NCI-H1417 (cell line): ENCODE measurements at regions not wholly inside any gene's neighbourhood (a gene's known extent, or its start where the extent isn't known, plus 50 kb on each side); places are given as distances from the start of the nearest gene placed in this dataset.
"Not testable (repeated sequence)": the region's sequence is repeated elsewhere in the genome, so short reads cannot be mapped to it uniquely, and the experiment has no call there.

ENCODE experiments used
- DNase-seq, 3 experiments: peaks; one replicate each; lab custom pipeline; 2025; lab: John Stamatoyannopoulos, UW

DNA sequence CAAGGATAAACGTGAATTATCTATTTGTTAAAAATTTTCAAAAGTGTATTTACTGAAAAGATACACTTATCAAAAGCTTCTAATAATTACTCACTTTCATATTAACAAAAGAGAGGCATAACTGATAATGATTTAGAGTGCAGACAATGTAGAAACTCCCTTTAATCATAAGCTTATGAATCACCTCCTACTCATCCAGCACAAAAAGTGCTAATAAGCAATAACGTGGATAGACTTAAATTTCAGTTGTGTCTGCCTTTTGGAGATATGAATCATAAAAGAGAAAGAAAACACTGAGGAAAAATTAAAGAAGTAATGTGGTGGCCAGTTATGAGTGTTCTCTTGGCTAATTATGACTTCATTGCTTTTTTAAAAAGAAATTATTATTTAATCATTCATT lies 827.6 kb upstream of the B3GALT2 start:
- DNase-seq, result no peak

DNA sequence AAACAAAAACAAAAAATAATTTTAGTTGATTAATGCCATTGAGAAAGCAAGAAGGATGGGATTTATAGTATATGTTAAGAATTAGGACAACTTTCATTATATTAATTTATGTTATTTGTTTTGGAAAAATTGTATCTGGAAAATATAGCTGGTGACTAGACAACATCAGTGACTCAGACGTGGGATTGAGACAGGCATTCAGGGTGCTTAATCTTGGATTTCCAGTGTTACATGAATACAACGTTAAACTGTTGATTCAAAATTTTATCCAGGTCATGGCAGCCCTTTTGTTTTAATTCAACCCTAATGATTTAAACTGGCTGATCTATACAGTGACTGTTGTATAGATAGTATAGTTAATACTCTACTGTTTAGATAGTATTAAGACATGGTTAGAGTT lies 827.1 kb upstream of the B3GALT2 start:
- DNase-seq, result no peak

DNA sequence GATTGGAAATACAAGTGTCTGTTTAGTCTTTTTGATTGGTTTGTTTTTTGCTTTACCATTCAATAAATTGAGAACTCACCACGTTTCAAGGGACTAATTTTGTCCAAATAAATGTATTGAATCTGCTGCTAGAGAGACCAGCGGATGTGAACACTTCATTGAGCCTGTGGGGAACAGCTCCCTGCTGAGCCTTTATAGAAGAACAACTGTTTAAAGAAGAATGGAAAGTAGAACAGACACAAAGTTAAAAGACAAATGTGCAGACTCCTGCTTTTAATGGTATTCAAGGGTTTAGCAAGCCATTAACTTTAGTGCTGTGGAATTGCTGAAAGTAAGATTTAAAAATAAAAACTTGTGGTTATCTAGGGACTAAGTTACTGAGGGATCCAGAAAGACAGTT lies 817.7 kb upstream of the B3GALT2 start:
- DNase-seq, result peak in 1 of 3 experiments; percentile 49

DNA sequence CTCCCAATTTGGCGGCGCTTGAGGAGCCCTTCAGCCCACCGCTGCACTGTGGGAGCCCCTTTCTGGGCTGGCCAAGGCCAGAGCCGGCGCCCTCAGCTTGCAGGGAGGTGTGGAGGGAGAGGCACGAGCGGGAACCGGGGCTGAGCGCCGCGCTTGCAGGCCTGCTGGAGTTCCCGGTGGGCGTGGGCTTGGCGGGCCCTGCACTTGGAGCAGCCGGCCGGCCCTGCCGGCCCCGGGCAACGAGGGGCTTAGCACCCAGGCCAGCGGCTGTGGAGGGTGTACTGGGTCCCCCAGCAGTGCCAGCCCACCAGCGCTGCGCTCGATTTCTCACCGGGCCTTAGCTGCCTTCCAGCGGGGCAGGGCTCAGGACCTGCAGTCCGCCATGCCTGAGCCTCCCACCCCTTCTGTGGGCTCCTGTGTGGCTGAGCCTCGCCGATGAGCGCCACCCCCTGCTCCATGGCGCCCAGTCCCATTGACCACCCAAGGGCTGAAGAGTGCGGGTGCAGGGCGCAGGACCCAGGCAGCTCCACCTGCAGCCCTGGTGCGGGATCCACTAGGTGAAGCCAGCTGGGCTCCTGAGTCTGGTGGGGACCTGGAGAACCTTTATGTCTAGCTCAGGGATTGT lies 815.4 kb upstream of the B3GALT2 start:
- DNase-seq, result not testable (repeated sequence)

DNA sequence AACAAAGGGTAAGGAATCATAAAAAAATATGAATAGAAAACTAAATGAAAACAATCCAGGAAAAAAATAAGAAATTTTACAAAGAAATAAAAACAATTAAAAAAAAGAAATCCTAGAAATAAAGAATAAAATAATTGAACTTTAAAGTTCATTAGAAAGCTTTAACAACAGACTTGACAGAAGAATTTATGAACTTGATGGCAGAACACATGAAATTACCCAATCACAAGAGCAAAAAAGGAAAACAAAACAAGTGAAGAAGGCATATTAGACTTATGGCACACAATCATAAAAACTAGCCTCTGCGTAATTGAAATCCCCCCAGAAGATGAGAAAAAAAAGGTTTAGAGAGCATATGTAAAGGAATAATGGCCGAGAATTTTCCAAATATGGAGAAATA lies 802.5 kb upstream of the B3GALT2 start:
- no peak for DNase-seq

DNA sequence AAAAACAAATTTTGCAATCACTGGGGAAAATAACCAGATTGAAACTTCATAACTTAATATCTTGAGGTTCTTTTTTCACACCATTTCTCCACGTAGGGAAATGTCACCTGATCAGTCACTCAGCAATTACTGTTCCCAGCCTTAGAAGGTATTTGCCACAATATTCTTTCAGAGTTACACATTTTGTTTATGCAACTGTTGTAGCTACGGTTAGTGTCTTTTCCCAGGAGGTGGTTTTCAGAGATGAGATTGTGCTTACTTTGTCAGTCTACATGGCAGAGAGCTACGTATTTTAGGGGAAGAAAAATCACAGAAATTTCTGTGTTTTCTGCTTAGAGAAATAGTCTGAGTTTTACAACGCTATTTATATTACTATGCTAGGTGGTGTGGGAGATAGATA lies 792.8 kb upstream of the B3GALT2 start:
- DNase-seq, result no peak

DNA sequence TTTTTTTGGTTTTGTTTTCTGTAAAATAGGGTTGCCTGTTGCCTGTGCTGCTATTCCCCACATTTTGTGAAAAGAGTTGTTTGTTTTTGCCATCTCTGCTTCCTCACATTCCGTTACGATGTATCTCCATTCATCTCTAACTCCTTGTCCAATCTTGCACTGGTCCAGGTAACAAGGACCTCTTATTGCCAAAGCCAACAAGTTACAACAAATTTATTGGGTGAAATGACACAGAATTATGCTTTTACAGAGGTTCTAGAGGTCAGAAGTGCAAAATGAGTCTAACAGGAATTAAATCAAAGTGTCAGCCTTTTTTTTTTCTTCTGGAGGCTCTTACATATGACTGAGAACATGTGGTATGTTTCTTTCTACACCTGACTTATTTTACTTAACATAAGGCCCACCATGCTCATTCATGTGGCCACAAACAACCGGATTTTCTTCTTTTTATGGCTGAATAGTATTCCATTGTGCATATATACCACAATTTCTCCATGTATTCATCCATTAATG lies 787.9 kb upstream of the B3GALT2 start:
- no peak for DNase-seq

DNA sequence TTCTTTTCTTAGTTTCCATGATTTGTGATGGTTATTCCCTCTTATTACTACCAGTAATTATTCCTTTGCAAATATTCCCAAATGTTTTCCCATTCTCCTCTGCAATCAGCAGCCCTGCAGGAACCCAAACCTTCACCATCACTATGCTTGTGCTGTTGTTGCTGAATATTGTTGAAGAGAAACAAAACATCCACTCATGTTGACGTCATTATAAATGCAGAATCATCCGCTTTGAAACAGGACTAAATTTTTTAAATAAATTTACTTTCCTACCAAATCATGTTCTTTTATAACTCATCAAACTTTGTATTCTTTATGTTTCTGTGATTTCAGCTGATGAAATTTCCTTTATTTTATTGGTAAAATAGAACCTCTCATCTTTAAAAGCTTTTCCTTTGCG lies 787.0 kb upstream of the B3GALT2 start:
- DNase-seq, result no peak

DNA sequence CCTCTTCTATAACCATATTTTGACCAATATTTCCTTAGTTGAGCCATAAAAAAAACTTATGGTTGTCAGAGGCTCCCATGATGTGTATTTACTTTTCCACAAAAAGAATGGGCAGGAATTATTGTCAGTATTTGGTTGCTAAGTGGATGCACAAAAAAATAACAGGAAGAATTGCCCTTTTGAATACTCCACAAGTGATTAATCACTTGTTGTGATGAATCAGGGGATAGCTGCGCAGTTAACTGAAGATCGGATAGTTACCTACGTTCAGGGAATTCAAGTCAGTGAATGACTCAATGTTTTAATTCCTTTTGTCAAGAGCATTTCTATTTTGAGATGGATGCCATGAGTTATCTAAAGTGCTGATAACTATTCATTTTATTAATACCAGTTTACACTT lies 785.2 kb upstream of the B3GALT2 start:
- DNase-seq, result peak in 1 of 3 experiments; percentile 15

DNA sequence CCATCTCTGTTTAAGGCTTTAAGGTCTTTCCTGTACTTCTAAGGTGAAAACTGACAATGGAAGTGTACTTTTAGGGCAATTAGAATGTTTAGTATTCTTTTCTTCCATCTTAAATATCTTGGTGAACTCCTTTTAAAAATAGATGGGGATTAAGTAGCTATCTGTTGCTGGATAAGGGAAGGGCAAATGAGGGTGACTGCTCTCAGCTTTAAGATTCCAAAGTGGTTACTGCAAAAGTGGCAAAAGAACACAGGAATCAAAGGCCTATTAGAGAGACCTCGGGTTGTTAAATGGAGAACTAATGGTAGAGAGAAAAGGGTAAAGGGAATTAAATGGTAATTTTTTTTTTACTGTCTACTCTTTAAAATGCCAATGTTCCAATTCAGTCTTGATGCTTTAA lies 774.1 kb upstream of the B3GALT2 start:
- DNase-seq, result peak in 1 of 3 experiments; percentile 17

DNA sequence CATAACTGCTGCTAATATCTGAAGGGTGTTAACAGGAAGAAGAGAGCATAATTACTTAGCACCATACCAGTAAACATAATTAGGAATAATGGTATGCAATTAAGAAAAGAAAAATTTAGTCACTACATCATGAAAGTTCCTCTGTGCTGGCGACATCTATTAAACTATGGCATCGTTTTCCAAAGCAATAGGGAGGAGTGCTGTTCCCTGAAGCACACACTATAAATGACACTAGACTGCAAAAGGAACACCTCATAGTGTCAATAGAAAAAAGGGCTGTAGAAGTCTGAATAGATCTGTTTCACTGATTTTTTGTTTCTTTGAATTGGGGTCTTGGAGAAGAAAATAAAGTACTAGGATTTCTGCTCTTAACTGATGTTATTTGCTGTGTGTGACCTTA lies 773.6 kb upstream of the B3GALT2 start:
- peak in 1 of 3 experiments; percentile 17 for DNase-seq

DNA sequence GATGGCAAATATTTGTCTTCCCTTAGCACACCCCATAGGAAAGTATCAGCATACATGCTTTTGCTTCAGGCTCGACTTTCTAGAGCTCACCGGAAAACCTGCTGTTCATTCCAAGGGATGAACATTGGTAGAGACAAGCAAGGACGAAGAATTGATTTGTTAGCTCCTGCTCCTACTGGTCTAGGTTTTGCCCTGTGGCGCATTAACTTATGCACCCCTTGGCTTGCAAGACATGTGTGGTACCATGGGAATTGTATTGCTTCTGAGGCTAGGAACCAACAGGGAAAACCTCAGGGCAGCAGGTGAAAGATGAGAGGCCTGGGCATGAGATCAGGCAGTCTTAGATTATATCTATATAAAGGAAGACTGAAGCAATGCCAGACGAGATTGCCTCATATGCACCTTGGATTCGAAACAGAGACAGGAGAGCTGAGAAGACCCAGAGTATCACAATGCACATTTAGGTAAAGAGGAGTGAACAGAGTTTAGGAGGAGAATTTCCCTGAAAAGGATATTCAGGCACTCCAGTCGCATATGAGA lies 771.2 kb upstream of the B3GALT2 start:
- no peak for DNase-seq

DNA sequence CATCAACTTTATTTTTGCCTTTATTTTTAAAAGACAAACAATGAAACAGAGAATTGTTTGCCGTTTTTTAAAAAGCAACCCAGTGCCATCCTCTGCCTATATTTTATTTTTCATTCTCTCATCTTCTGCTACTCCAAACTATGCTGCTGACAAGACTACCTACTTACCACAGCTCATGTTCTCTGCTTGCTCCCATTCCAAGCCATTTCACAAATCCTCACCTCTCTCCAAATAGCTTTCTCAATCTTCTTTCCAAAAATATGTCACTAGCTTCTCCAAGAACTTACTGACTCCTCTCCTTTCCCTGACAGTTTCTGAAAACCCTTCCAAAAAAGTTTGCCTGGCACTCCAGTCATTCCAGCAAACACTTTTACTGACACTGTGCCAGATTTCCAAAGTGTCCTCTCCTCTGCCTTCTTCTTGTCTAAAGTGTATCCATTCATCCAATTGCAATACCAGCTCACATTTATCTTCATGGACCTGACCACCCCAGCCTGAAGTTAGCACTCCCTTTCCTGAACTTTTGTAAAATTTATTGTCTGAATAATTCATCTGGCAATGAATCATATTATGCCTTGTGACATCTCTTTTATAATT lies 766.5 kb upstream of the B3GALT2 start:
- DNase-seq, result no peak

DNA sequence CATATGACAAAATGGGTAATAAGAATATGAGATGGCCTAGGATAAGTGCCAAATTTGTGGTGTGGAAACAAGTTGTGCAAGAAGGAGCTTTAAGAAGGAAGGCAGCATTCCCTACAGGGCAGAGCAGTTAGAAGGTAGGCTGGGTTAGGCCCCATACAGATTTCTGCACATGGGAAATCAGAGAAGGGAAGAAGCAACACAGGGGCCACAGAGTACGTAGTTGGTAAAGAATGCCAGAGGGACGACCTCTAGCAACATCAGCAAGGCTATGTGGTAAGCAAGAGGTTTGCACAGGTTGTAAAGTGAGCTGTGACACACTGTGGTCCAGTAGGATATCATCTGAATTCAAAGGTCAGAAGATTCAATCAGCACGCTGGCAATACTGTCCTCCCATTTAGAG lies 765.6 kb upstream of the B3GALT2 start:
- DNase-seq, result no peak

DNA sequence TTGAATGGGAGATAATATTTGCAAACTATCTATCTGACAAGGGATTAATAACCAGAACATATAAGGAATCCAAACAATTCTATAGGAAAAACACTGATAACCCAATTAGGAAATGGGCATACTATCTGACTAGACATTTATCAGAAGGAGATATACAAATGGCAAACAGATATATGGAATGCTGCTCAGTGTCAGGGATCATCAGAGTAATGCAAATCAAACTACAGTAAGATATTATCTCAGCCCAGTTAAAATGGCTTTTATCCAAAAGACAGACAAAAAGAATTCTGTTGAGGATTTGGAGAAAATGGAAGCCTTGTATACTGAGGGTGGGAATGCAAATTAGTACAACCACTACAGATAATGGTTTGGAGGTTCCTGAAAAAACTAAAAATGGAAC lies 758.0 kb upstream of the B3GALT2 start:
- DNase-seq, result no peak

DNA sequence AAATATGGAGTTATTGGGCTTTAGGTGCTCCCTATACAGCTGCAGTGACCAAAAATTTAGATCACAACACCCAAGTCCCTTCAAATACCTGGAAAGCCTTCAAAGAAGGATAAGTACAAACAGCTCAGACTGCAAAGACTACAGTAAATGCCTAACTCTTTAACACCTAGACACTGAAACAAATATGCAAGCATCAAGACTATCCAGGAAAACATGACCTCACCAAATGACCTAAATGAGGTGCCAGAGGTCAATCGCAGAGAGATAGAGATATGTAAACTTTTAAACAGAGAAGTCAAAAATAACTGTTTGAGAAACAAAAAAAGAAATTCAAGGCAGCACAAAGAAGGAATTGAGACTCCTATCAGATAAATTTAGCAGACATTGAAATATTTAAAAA lies 753.8 kb upstream of the B3GALT2 start:
- DNase-seq, result no peak

DNA sequence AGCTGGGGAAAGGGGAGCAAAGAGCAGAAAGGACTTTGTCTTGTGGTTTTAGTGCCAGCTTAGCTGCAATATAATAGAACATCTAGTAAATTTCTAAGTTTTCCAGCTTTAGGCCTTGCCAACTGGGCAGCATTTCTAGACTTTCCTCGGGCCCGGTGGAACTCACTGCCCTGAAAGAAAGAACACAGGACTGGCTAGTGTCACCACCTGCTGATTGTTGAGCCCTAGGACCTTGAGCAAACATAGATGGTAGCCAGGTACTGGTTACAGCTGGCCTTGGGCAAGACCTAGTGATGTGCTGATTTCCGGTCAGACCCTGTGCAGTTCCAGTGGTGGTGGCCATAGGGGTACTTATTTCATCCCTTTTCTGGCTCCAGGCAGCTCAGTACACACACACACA lies 753.2 kb upstream of the B3GALT2 start:
- no peak for DNase-seq

DNA sequence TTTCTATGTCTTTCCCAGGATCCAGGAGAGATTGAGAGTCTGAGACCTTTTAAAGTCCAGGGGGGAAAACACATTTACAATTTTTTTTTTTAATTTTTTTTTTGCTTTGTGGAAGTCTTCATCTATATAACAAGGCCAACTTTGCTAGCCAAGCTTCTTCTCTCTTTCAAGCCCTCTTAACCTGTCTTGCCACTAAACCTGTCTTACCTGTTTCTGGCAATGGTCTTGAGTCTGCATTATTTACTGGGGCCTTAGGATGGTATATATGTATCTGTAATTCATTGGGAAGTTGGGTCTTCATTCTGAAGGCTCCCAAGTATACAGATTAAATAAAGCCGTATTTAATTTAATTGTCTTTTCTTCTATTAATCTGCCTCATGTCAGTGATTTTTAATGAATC lies 750.9 kb upstream of the B3GALT2 start:
- DNase-seq, result no peak

DNA sequence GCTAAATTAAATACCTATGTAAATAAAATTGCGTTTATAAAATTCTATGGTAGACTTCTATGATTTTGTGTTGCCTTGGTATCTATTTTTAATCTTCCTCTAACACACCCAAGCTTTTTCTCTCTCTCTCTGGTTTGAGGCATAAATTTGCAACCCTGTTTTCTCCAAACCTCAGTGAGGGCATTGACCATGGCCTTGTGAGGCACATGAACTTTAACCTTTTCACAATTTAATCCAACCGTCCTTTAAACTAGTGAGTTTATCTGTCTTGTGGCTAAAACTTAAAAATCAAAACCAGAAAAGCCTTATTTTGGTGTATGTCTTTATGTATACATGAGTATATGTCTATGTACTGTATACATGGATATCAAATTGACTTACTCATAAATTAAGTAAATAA lies 746.6 kb upstream of the B3GALT2 start:
- DNase-seq, result no peak

DNA sequence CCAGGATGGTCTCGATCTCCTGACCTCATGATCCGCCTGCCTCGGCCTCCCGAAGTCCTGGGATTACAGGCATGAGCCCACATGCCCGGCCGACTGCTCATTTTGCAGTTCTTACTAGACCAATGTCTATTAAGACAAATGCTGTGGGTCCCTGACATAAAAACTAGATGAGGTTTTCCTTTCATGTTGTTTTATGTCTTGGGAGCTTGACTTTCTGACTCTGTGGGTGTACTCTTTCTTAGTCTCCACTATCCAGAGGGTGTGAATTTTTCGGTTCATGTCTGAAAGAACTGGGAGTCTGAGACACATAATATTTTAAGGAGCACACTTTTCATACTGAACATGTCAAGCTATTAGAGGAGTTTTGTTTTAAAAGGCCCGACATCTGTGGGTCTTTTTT lies 744.9 kb upstream of the B3GALT2 start:
- DNase-seq, result no peak

DNA sequence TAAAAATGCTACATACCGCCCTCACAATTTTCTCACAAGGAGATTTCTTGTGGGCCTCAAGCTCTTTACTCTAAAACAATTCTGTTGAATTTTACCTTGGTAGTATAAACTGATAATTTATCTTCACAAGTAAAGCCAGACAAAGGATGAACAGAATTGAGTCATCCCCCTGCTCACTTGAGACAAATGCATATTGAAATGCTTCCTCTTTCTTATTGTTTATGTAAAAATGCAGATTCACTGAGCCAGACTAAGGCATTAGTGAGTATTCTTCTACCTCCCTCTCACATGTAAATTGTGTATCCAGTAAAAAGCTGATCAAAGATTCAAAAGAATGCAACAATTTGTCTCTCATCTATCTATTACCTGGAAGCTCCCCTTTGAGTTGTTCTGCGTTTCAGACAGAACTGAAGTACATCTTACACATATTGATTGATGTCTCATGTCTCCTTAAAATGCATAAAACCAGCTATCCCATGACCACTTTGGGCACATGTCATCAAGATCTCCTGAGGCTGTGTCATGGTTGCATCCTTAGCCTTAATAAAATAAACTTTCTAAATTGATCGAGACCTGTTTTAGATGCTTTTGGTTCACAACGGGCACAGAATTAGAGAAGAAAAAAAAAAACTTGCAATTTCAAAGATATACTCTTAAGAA lies 743.1 kb upstream of the B3GALT2 start:
- DNase-seq, result no peak

DNA sequence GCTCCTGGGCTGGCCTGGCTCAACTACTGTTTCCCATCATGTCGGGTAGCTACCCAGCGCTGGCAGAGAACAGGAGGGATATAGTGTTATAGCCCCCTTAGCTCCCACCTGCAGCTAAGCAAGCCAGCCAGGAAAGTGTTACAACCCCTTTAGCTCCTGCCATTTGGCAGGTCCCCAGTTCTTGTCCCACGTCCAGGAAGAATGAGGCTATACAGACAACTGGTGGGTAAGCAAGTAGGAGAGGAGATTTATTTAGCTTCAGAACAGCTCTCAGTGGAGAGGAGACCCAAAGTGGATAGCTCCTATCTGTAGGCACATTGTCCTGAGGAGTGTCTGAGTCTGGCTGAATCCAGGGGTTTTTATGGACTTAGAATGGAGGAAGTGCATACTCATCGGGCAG lies 741.1 kb upstream of the B3GALT2 start:
- DNase-seq, result no peak

DNA sequence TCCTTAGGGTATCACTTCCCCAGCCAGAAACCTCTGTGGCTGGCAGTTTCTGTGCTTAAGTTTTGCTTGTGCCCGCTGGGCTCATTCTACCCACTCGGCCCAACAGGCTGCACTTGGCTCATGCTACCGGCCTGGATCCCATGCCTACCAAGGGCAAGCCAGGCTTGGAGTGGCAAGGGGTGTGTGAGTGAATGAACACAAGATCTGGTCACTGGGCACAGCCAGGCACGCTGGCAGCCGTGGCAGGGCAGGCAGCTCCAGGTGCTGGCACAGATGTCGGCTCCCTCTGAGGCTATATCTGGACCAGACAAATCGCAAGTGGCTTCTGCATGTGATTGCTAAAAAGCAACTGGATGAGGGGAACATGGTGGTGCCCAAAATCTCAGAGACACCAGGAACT lies 740.5 kb upstream of the B3GALT2 start:
- no peak for DNase-seq
